Testis (tissue), 2 donors: ENCODE measurements at regions not wholly inside any gene's neighbourhood (a gene's known extent, or its start where the extent isn't known, plus 50 kb on each side); places are given as distances from the start of the nearest gene placed in this dataset.

Experiments
- DNase-seq: peaks from one replicate; pipeline ENCODE4 v3.0.0-alpha.2; 2019
- H3K27ac ChIP-seq, 2 donors: fragments of 200-600 bp; sonication (generic); one replicate each; pipeline ENCODE4 v1.5.1; 2019
- H3K27me3 ChIP-seq: fragments of 200-600 bp; sonication (generic); one replicate; pipeline ENCODE4 v1.5.1; 2019
- H3K36me3 ChIP-seq: fragments of 200-600 bp; sonication (generic); one replicate; pipeline ENCODE4 v1.5.1; 2017; ENCODE audit warnings: low read depth; ENCODE audit errors: missing control alignments
- H3K4me1 ChIP-seq: fragments of 200-600 bp; sonication (generic); one replicate; pipeline ENCODE4 v1.5.1; 2019
- H3K4me3 ChIP-seq, 2 donors: fragments of 200-600 bp; sonication (generic); one replicate each; pipeline ENCODE4 v1.5.1; 2017 to 2019
- H3K9me3 ChIP-seq: fragments of 200-600 bp; sonication (generic); one replicate; pipeline ENCODE4 v1.5.1; 2017
- POLR2A ChIP-seq: fragments of 450-650 bp; IDR thresholded peaks from one replicate; pipeline ENCODE4 v1.6.1; 2017; ENCODE audit warnings: antibody characterized with exemption, mild to moderate bottlenecking, moderate library complexity
- WGBS, 2 donors: methylation state at CpG; one replicate each; pipeline ENCODE4 v1.1.5; 2018; 5-methylcytosine and 5-hydroxymethylcytosine counted together
- intact Hi-C: fragments of 100-400 bp; cut with DNase I; formaldehyde crosslinking; loops from one replicate; pipeline ENCODE4 v1.15.1; 2023; ENCODE audit warnings: low total_unique reads
- TF ChIP-seq, protein P1 (sequence below), 3 experiments: fragments of 450-650 bp in 2 of 3; fragments of 200-600 bp in 1 of 3; sonication (generic) in 1 of 3; IDR thresholded peaks; one replicate each; pipeline ENCODE4 v1.5.1; 2016 to 2019; ENCODE audit warnings: antibody characterized with exemption in 3 of 3, mild to moderate bottlenecking in 2 of 3, moderate library complexity in 1 of 3

- 83 to 90% methylated on average over 5 of the region's 5 CpGs for WGBS, 2 donors
- no peak for DNase-seq
- Histone ChIP-seq H3K4me1 (no peaks in the 10 kb centered on the region), H3K27me3 (no peaks in the 10 kb centered on the region), H3K27ac (no peak overlapping the region), H3K4me3 (no peak overlapping the region), H3K9me3 (no peaks in the 10 kb centered on the region), H3K36me3 (no peaks in the 10 kb centered on the region)
- TF ChIP-seq, protein P1, sequence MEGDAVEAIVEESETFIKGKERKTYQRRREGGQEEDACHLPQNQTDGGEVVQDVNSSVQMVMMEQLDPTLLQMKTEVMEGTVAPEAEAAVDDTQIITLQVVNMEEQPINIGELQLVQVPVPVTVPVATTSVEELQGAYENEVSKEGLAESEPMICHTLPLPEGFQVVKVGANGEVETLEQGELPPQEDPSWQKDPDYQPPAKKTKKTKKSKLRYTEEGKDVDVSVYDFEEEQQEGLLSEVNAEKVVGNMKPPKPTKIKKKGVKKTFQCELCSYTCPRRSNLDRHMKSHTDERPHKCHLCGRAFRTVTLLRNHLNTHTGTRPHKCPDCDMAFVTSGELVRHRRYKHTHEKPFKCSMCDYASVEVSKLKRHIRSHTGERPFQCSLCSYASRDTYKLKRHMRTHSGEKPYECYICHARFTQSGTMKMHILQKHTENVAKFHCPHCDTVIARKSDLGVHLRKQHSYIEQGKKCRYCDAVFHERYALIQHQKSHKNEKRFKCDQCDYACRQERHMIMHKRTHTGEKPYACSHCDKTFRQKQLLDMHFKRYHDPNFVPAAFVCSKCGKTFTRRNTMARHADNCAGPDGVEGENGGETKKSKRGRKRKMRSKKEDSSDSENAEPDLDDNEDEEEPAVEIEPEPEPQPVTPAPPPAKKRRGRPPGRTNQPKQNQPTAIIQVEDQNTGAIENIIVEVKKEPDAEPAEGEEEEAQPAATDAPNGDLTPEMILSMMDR (IDR thresholded peaks at IDR 0.05), result no peak
- no peak for TF ChIP-seq POLR2A
- intact Hi-C loops, result no loop called here
Measured at GRCh38 chr20:6407163-6407562, 284.3 kb upstream of the FERMT1 start.

DNA sequence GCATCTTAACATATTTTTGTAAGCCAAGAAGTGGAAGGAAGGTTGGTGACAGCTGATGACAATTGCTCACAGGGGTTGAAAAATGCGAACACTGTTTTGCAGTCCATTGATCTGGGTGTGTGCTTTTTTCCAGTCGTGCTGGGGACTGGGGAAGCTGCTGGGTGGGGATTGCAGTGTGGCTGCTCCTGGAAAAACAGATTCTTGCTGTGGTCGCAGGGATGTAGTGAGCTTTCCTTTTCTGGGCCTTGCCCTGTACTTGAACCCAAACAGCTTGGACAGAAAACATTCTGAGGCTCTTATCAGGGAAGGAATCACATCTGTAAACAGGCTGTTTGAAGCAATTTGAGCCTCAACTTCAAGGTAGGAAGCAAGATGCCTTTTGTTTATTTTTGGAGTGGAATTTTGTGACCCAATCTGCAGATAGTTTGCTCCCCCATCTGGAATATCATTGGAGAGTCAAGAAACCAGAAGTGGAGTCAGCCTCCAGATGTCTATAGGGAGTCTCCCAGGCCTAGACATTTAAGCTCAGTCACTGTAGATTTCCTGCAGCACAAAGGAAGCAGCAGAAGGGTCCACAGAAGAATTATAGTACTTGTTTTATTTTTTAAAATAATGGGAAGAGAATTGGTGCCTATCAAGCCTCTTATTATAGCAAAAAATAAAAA lies 279.2 kb upstream of the FERMT1 start:
- TF ChIP-seq, protein P1 (IDR thresholded peaks at IDR 0.05), result no peak
- TF ChIP-seq POLR2A, result no peak
- no peak overlapping the region for H3K4me3 ChIP-seq
- no peaks in the 10 kb centered on the region for H3K9me3 ChIP-seq
- no peaks in the 10 kb centered on the region for H3K36me3 ChIP-seq
- no peaks in the 10 kb centered on the region for H3K4me1 ChIP-seq
- H3K27me3 ChIP-seq, result no peaks in the 10 kb centered on the region
- DNase-seq, result no peak
- WGBS, 2 donors, result 38 to 41% methylated on average over 3 of the region's 3 CpGs
- H3K27ac ChIP-seq, result no peak overlapping the region
- intact Hi-C loops, result no loop called here

- no peaks in the 10 kb centered on the region for H3K36me3 ChIP-seq
- DNase-seq, result no peak
- TF ChIP-seq, protein P1 (IDR thresholded peaks at IDR 0.05), result no peak
- TF ChIP-seq POLR2A, result no peak
- no peaks in the 10 kb centered on the region for H3K27me3 ChIP-seq
- H3K9me3 ChIP-seq, result no peaks in the 10 kb centered on the region
- no peak overlapping the region for H3K4me3 ChIP-seq
- H3K4me1 ChIP-seq, result no peaks in the 10 kb centered on the region
- WGBS, 2 donors, result 85 to 92% methylated on average over 2 of the region's 2 CpGs
- H3K27ac ChIP-seq, result no peak overlapping the region
- intact Hi-C loops, result no loop called here
Measured at GRCh38 chr20:6397115-6397514, 274.3 kb upstream of the FERMT1 start.

- H3K9me3 ChIP-seq, result no peaks in the 10 kb centered on the region
- TF ChIP-seq, protein P1 (IDR thresholded peaks at IDR 0.05), result no peak
- TF ChIP-seq POLR2A, result no peak
- no peaks in the 10 kb centered on the region for H3K36me3 ChIP-seq
- H3K27ac ChIP-seq, result no peak overlapping the region
- no peak overlapping the region for H3K4me3 ChIP-seq
- no peaks in the 10 kb centered on the region for H3K4me1 ChIP-seq
- intact Hi-C loops, result no loop called here
- no peak for DNase-seq
- H3K27me3 ChIP-seq, result no peaks in the 10 kb centered on the region
- 0% methylated on average over 2 of the region's 2 CpGs for WGBS, 2 donors
Measured at GRCh38 chr20:6395695-6396094, 272.9 kb upstream of the FERMT1 start.

DNA sequence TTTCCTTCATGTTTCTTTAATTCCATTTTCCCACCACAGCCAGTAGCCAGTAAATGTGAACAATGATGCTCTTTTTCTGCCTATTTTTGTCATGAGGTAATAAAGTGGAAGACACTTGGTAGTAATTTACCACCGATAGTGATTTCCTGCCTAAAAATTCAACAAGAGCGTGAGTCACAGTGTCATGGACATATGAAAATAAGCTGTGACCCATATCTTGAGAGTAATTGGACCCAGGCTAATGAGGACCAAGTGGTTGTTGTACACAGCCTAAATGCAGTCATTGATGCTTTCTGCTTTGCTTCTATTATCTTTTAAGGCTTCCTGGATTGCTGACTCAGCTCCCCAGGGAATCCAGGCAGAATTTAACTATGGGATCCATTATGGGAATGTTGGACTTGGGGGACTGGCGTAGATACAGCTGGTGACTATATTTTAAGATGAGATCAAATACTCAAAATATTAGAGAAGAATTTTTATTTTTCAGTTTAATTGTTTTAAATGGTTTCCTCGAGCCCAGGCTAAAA lies 265.9 kb upstream of the FERMT1 start:
- H3K27ac ChIP-seq, result no peak overlapping the region
- no peaks in the 10 kb centered on the region for H3K4me1 ChIP-seq
- H3K9me3 ChIP-seq, result no peaks in the 10 kb centered on the region
- intact Hi-C loops, result no loop called here
- no peak overlapping the region for H3K4me3 ChIP-seq
- H3K27me3 ChIP-seq, result no peaks in the 10 kb centered on the region
- 51 to 64% methylated on average over 4 of the region's 4 CpGs for WGBS, 2 donors
- no peak for TF ChIP-seq POLR2A
- TF ChIP-seq, protein P1 (IDR thresholded peaks at IDR 0.05), result no peak
- H3K36me3 ChIP-seq, result no peaks in the 10 kb centered on the region
- DNase-seq, result no peak
